ENCODE measurements at regions not wholly inside any gene's neighbourhood (a gene's known extent, or its start where the extent isn't known, plus 50 kb on each side); places are given as distances from the start of the nearest gene placed in this dataset.

DNA sequence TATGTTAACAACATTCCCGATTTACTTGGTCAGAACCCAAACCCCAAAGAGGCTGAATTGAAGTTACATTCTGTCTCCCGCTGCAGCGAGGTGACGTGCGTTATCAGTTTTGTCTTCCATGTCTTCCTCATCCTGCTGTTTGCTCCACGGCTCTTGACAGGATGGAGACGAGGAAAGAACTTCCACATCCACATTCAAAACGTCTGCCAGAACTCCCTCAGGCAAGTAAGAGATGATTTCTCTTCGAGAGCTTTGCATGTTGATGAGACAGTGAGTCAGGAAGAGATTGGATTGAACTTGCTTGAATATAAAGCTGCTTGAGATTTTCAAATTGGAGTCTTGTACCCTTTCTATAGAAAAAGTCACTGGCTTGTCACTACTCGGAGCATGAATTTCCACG lies 242.6 kb downstream of the AUH start:
- DNase-seq (ENCODE audit: extremely low read depth, low read depth) = peak; percentile 55

DNA sequence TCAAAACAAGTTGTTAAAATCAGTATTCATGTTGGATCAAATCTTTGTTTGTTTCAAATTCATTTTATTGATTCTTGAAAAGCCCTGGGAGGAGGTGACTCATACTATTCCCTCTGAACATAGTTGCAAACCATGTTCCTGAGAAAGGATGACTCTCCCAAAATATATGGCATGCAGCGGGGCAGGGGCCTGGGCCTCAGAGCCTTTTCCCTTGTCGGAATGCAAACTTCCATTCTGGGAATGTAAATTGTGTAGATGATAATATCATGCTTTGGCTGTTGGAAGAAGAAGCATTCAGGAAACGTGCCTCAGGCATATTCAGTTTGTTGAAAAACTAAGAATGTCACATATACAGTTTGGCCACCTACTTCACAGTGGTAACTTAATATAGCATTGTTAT lies 242.0 kb downstream of the AUH start:
- DNase-seq (ENCODE audit: extremely low read depth, low read depth) = no peak

DNA sequence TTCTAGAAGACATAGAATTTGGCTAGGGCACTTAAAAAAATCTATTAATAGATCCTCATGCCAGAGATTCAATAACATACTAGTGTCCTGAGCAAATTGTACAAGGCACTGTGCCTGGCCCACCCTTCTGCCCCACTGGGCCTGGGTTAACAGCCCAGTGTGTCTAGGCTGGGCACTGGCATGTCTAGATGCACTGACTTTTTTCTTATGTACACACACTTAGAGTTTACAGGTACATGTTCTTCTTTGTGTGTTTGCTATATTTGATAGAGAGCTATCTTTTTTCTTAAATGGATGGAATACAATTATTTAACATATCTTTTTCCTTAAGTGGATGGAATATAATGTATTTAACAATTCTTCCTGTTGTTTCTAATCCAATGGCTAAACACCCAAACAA lies 241.5 kb downstream of the AUH start:
- DNase-seq (ENCODE audit: extremely low read depth, low read depth) = no peak

DNA sequence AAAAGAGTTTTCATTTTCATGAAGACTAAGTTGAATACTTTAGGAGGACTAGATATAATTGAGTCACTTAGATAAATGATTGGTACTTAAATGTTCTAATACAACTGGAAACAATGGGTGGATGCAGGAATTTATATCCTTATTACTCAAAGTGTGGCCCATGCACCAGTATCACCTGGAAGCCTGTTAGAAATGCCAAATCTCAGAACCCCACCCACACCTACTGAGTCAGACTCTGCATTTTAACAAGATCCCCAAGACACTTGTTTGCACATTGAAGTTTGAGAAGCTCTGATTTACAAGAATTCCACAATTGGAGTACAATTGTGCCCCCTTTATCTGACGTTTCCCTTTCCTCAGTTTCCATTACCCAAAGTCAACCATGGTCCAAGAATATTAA lies 239.0 kb downstream of the AUH start:
- no peak for DNase-seq (ENCODE audit: extremely low read depth, low read depth)

DNA sequence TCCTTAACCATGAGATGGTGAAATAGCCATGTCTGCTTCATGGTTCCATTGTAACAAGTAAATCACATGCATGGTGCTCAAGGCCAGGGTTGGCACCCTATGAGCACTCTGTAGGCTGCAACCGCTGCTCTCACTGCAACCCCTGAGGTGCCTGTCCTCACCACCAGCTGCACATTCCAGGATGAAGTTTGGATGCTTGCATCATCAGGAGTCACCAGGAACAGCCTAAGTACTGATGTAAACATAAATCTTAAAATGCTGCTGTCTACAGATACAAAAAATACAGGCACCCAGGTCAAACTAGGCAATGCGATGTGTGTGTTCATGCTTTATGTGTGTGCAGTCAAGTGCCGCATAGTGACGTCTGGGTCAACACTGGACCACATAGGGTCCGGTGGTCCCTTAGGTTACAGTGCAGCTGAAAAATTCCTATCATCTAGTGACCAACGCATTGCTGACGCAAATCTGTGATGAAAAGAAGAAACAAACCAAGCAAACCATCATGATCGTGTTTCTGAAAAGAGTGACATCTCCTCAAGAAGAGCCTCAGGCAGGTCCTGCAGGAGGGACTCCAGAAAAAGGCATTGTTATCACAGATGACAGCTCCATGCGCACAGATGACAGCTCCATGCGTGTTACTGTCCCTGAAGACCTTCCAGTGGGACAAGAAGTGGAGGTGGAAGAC lies 234.8 kb downstream of the AUH start:
- no peak for DNase-seq (ENCODE audit: extremely low read depth, low read depth)

DNA sequence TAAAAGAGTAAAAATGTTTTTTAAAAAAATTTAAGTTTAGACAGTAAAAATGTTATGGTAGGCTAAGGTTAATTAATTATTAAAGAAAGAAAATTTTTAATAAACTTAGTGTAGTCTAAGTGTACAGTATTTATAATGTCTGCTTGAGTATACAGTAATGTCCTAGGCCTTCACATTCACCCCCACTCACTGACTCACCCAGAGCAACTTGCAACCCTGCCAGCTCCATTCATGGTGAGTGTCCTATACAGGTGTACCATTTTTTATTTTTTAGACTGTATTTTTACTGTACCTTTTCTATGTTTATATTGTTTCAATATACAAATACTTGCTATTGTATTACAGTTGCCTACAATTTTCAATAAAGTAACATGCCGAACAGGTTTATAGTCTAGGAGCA lies 234.1 kb downstream of the AUH start:
- DNase-seq (ENCODE audit: extremely low read depth, low read depth) = no peak

DNA sequence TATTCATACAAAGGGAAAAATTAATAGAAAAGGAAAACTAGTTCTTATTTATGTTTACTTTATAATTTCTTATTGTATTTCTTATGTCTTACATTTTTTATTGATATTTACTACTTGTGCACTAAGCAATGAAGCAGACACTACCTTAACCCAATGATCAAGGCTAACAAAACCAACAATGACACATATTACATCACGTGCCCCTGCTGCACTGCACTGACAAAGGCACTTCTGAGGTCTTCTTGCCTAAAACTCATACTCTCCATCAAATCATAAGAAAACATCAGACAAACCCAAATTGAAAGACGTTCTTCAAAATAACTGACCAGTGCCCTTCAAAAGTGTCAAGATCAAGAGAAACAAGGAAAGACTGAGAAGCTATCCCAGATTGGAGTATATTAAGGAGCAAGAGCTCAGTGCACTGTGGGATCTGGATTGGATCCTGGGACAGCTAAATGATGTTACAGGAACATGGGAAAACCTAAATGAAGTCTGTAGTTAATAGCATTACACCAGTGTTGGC lies 230.9 kb downstream of the AUH start:
- no peak for DNase-seq (ENCODE audit: extremely low read depth, low read depth)

DNA sequence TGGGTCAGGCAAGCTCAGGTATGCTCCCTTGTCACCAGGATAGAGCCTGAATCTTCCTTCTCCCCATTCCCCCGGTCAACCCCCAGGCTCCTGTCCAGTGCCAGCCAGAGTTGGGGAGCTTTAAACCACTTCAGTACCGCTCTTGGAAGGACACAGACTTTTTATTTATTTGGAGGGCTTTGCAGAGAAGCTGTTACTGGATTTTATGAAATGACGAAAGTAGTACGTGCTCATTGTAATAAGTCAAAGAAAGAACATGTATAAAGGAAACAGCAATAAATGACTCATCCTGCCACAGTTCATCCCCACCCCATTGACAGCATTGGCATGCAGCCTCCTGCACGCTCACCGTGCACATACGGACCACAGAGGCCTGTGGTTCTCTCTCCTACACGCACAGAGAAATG lies 230.3 kb downstream of the AUH start:
- peak; percentile 75 for DNase-seq (ENCODE audit: extremely low read depth, low read depth)

DNA sequence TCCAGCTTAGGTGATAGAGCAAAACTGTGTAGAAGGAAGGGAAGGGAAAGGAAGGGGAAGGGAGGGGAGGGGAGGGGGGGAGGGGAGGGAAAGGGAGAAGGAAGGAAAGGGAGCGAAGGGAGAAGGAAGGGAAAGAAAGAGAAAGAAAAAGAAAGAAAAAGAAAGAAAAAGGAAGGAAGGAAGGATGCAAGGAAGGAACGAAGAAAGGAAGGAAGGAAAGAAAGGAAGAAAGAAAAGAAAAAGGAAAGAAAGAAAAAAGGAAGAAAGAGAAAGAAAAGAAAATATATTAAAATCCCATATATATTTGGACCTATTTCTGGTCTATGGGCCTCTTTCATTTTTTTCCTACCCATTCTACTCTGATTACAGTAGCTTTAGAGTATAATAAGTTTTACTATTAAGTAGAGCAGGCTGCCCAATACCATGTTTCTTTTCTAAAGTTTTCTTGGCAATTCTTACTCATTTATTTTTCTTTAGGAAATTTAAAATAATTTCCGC lies 229.1 kb downstream of the AUH start:
- no peak for DNase-seq (ENCODE audit: extremely low read depth, low read depth)

DNA sequence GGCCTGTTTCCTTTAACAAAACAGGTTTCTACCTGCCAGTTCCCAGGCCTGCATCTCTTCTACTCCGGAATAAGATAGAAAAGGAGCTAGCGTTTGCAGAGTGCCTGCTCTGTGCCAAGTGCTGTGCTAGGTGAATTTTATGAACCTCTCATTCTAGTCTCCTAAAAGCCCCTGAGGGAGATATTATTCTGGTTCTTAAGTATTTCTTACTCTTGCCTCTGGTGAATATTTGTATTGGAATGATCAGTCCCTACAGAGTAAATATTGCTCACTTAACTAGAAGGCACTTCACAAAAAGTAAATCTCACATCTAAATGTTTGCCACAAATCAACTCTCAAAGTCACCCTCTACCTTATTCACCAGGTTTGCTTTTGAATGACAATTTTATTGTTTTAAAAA lies 227.1 kb downstream of the AUH start:
- no peak for DNase-seq (ENCODE audit: extremely low read depth, low read depth)

DNA sequence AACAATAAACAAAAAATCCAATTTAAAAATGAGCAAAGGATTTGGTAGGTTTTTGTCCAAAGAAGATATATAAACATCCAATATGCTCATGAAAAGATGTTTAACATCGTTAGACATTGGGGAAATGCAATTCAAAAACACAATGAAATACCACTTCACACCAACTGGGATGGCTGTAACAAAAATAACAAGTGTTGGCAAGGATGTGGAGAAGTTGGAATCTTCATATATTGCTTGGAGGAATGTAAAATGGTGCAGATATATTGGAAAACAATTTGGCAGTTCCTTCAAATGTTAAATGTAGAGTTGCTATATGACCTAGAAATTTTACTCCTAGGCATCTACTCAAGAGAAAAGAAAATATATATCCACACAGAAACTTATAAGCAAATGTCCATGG lies 224.3 kb downstream of the AUH start:
- no peak for DNase-seq (ENCODE audit: extremely low read depth, low read depth)

DNA sequence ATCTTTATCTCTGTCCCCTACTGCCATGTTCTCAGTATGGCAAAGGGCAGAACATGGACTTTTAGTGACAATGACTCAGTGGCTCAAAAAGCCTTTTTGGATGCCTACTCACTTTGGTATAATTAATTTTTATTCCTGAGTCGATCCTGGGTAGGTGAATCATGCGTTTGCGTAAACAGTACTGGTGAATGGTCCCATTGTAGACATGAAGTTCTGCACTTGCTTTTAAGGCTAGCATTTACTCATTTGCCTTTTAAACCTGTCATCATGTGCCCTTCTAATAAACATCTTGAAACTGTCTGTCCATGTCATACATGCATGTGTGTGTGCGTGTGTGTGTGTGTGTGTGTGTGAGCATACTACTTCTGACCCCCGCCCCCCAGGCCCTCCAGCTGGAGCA lies 223.0 kb downstream of the AUH start:
- DNase-seq (ENCODE audit: extremely low read depth, low read depth) = no peak

DNA sequence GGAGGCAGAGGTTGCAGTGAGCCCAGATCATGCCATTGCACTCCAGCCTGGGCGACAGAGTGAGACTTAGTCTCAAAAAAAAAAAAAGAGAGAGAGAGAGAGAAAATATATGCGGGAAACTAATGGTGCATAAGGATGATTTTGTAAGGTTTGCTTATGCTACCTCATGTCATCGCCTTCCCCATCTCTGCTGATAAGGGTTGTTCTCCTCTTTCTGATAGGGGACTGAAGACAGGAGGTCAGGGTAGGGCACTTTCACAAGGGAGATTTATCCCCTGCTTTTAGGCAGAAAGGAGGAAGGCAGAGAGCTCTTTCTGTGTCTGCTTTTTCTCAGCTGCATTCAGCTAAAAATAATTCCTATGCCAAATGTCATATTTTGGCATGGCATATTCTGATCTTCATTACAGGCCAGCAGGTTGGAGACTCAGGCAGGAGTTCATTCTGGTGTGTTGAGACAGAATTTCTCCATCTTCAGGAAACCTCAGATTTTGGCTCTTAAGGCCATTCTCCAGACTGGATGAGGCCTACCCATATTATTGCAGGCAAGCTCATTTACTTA lies 220.2 kb downstream of the AUH start:
- no peak for DNase-seq (ENCODE audit: extremely low read depth, low read depth)

DNA sequence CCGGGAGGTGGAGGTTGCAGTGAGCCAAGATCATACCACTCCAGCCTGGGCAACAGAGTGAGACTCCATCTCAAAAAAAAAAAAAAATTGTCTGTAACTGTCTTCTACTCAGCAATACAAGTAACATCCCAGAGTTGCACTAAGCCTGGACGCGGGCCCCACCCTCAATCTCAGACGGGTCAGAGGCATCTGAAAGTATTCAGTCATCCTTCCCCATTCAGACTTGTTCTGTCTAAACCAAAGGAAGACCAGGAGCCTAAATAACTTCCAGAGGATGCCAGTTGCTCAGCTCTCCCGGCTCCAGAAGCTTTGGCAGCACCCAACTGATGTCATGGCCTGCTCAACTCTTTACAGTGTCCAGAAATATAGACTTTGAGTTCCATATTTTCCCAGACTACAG lies 218.6 kb downstream of the AUH start:
- no peak for DNase-seq (ENCODE audit: extremely low read depth, low read depth)

DNA sequence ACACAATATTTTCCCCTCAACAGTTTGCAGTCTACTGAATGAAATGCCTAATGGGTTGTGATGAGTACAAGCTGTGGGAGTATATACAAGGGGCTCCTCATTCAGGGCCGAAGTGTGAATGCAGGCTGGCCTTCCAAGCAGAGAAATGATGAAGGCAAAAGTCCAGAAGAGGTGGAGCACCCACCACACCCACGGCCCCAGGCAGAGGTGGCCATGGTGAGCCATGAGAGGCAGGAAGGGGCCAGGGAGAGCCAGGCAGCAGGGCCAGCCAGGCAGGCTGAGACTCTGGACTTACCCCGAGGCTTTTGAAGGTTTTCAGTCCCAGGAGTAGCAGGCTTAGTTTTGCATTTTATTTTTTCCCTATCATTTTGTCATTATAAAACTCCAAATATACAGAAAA lies 218.1 kb downstream of the AUH start:
- no peak for DNase-seq (ENCODE audit: extremely low read depth, low read depth)

DNA sequence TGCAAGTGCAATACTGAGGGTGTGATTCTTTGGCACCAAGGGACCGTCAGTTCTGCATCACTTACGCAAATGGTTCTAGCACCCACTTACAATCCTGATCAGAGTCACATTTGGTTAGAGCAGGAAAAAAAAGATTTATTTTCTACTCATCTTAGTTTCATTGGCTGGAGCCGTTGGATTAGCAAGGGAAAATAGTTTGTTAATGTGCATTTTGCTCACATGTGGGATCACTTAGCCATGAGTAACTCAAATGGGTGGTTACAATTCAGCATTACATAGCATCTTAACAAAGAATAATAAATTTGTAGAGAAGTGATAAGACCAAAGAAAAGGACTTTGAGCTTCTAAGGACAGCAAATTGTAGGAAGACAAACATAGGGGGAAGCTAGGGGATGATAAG lies 216.9 kb downstream of the AUH start:
- no peak for DNase-seq (ENCODE audit: extremely low read depth, low read depth)

DNA sequence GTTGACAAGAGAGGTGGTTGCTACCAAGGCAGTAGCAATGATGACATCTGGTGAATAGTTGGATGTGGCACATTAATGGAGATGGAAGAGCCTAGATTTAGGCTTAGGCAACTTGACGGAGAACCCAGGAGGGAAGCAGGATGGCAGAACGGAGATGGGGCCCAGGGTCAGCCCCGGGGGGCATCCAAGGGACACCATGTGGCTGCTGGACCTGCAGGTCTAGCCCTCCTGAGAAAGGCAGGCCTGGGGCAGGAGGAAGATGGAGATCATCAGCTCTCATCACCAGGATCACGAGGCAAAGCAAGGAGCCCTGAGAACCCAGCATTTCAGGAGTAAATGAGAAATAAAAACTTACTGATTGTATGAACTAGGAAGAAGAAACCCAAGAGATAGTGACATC lies 216.2 kb downstream of the AUH start:
- no peak for DNase-seq (ENCODE audit: extremely low read depth, low read depth)

DNA sequence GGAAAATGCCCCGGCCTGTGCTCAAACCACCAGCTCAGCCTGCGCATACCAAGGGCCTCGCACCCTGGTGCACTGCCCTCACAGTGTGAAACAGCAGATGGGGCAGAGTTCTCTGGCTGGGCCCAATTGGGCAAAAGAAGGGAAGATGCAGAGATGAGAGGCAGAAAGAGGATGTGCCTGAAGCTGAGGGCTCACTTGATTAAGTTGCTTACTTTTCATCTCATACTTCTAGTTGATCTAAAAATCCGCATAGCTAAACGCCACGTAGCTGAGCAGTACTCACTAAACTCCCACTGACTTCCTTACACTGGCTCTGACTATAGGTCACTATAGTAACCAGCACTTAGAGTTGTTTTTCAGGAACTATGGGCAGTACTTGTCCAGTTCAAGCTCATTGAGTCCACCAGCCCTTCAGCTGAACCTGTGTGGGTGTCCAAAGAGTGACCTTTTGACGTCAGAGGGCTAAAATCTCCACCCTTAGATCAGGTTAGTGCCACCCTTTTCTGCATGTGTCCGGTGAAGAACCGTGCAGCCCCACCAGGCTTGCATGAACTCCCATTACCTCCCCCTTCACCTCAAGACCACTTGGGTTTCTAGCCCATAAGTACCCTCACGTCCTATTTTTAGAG lies 215.2 kb downstream of the AUH start:
- DNase-seq (ENCODE audit: extremely low read depth, low read depth) = no peak

DNA sequence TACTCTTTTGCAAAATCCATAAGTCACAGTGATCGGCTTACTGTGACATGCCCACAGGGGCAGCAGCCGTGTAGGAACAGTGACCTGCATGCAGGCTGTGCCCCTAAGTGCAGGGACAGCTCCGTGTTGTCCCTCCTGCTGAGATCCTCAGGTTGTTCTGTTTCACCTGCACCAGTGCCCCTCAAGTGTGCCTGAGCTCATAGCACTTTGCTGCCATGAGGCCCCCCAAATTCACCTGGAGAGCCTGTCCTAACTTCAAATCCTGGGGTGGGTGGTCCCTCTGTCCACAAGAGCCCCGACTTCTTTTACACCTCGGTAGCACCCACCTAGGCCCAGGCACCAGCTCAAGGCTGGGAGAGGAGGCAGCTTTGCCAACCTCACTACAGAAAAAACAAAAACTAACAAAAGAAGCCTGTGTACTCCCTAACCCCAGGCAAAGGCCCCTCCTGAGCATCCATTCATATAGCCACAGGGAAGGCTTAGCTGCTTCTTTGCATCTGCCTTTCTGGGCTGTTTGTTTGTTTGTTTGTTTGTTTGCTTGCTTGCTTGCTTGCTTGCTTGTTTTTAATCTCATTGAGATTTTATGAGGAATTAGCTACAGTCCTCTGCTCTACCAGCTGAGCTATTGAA lies 214.5 kb downstream of the AUH start:
- no peak for DNase-seq (ENCODE audit: extremely low read depth, low read depth)

DNA sequence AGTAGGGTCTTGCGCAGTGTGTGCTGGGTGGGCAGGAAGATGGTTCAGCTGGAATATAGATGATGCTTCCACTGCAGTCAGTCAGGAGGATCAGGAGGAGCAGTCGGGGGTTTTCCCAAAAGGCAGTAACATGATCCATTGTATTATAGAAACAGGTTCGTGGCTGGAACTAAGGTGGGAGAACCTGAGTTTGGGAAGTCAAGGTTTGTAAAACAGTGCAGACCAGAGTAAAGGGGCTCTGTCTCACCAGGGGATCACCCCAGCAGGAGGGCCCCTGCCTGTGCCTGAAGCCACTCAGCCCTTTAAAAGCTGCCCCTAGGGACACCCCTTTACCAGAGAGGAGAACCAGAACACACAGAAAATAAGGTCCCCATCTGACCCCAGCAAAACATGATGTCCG lies 213.4 kb downstream of the AUH start:
- no peak for DNase-seq (ENCODE audit: extremely low read depth, low read depth)

DNA sequence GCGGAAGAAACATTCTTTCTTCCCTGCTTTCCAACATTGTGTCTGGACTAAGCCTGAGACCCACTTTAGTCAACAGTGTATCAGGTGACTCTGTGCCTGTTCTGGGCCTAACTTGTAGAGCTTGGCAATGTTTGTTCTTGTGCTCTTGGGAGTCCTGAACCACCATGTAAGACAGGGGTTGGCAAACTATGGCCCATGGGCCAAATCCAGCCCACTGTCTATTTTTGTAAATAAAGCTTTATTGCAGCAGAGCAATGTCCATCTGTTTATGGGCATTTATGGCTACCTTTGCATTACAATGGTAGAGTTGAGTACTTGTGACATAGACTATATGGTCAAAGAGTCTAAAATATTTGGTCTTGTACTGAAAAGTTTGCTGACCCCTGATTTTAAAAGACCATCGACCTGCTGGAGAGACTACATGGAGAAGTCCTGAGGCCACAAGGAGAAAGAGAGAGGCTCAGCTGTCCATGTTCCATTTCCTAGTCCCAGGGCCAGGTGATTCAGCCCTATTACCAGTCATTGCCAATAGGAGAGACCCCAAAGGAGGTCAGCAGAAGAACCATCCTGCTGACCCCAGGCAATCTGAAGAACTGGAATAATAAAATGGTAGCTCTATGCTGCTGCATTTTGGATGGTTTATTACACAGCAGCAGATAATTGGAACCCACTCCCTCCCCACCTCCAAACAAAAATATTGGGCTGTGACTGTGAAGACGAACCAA lies 211.3 kb downstream of the AUH start:
- DNase-seq (ENCODE audit: extremely low read depth, low read depth) = no peak

Measured in NCI-H460 (cell line).